Kidney (tissue), 13 donors: ENCODE measurements at regions not wholly inside any gene's neighbourhood (a gene's known extent, or its start where the extent isn't known, plus 50 kb on each side); places are given as distances from the start of the nearest gene placed in this dataset.
A peak's percentile ranks its signal among the peaks of the same experiment; 100 is the strongest.

Experiments
- DNase-seq, 5 donors: peaks; one replicate each; pipeline ENCODE4 v3.0.0-alpha.2; 2013 to 2020
- FAIRE-seq: peaks from 2 replicates; lab custom pipeline; 2012; peaks lifted over from hg19 to GRCh38; lab: Jason Lieb, UNC
- H3K27ac ChIP-seq, 2 donors: one replicate each; pipeline ENCODE4 v1.7.0; 2013; ENCODE audit warnings: low read depth in 2 of 2, low read length in 2 of 2, inconsistent platforms in 1 of 2
- H3K27me3 ChIP-seq: one replicate; pipeline ENCODE4 v1.7.1; 2013; ENCODE audit warnings: low read length, inconsistent platforms; ENCODE audit not compliant: control insufficient read depth, insufficient read depth
- H3K36me3 ChIP-seq, 3 donors: one replicate each; pipeline versions ENCODE4 v1.7.0 to v1.7.1; 2013; ENCODE audit warnings: low read length in 3 of 3, control low read depth in 1 of 3, inconsistent platforms in 1 of 3; ENCODE audit not compliant: insufficient read depth in 3 of 3, control insufficient read depth in 2 of 3
- H3K4me1 ChIP-seq, 3 donors: one replicate each; pipeline versions ENCODE4 v1.7.0 to v1.7.1; 2013; ENCODE audit warnings: low read length in 3 of 3, inconsistent platforms in 1 of 3, low read depth in 1 of 3; ENCODE audit not compliant: control insufficient read depth in 2 of 3, insufficient read depth in 2 of 3
- H3K4me3 ChIP-seq, 3 donors: one replicate each; pipeline versions ENCODE4 v1.7.0 to v1.8.1; 2013; ENCODE audit warnings: low read length in 3 of 3, control low read depth in 1 of 3, inconsistent platforms in 1 of 3
- H3K9ac ChIP-seq, 3 donors: one replicate each; pipeline versions ENCODE4 v1.7.0 to v1.7.1; 2013; ENCODE audit warnings: low read length in 3 of 3, control low read depth in 1 of 3, inconsistent platforms in 1 of 3
- H3K9me3 ChIP-seq, 3 donors: one replicate each; pipeline versions ENCODE4 v1.7.0 to v1.7.1; 2013; ENCODE audit warnings: low read length in 3 of 3, control low read depth in 1 of 3, inconsistent platforms in 1 of 3; ENCODE audit not compliant: control insufficient read depth in 2 of 3, insufficient read depth in 1 of 3
- CTCF ChIP-seq: IDR thresholded peaks from 3 replicates; pipeline ENCODE4 v1.5.1; 2012; ENCODE audit warnings: mild to moderate bottlenecking, moderate library complexity, borderline replicate concordance; ENCODE audit not compliant: insufficient read depth; ENCODE audit errors: extremely low read depth
- intact Hi-C: fragments of 100-400 bp; cut with DNase I; formaldehyde crosslinking; loops from one replicate; pipeline ENCODE4 v1.11.1; 2022
- donor health status: control.
- donor health status: control.
- donor health status: control.
- donor health status: control.
- donor health status: control.
- donor health status: DM: yes; HTN: yes; CAD: no.
- donor health status: Normal renal cell carcinoma (clear cell type).

- peak in 1 of 5 donors; percentile 62 for DNase-seq
- no peak for TF ChIP-seq CTCF
- Histone ChIP-seq H3K27ac (no peak overlapping the region), H3K4me1 (peaks cover 0 to 3% (median 0%) of the 10 kb centered on the region in 3 donors), H3K9me3 (peaks cover 0 to 3% (median 0%) of the 10 kb centered on the region in 3 donors), H3K36me3 (no peaks in the 10 kb centered on the region), H3K27me3 (no peaks in the 10 kb centered on the region), H3K4me3 (no peak overlapping the region), H3K9ac (no peak overlapping the region)
- FAIRE-seq: no peak
- intact Hi-C loops: no loop called here
These were observed 251.4 kb upstream of the ZMIZ1 start for GRCh38 chr10:78817361-78817760.

- H3K4me1 ChIP-seq: peaks cover 0 to 3% (median 0%) of the 10 kb centered on the region in 3 donors
- intact Hi-C loops: no loop called here
- peaks cover 0 to 7% (median 0%) of the 10 kb centered on the region in 3 donors for H3K9me3 ChIP-seq
- no peak for TF ChIP-seq CTCF
- H3K4me3 ChIP-seq: no peak overlapping the region
- H3K27ac ChIP-seq: no peak overlapping the region
- DNase-seq: no peak
- H3K36me3 ChIP-seq: no peaks in the 10 kb centered on the region
- no peak overlapping the region for H3K9ac ChIP-seq
- no peak for FAIRE-seq
- no peaks in the 10 kb centered on the region for H3K27me3 ChIP-seq
These were observed 251.0 kb upstream of the ZMIZ1 start for GRCh38 chr10:78817804-78818203.

- no peaks in the 10 kb centered on the region for H3K36me3 ChIP-seq
- H3K27me3 ChIP-seq: no peaks in the 10 kb centered on the region
- peaks cover 0 to 11% (median 0%) of the 10 kb centered on the region in 3 donors for H3K9me3 ChIP-seq
- H3K27ac ChIP-seq: no peak overlapping the region
- intact Hi-C loops: no loop called here
- H3K4me1 ChIP-seq: peaks cover 0 to 3% (median 0%) of the 10 kb centered on the region in 3 donors
- no peak overlapping the region for H3K9ac ChIP-seq
- no peak for DNase-seq
- FAIRE-seq: no peak
- no peak overlapping the region for H3K4me3 ChIP-seq
- TF ChIP-seq CTCF: no peak
These were observed 249.3 kb upstream of the ZMIZ1 start for GRCh38 chr10:78819361-78820006.
